Uterus (tissue), 3 donors: ENCODE measurements at regions not wholly inside any gene's neighbourhood (a gene's known extent, or its start where the extent isn't known, plus 50 kb on each side); places are given as distances from the start of the nearest gene placed in this dataset.

Experiments
- DNase-seq, 2 donors: peaks; one replicate each; pipeline ENCODE4 v3.0.0-alpha.2; 2019 to 2020
- H3K27ac ChIP-seq, 2 donors: fragments of 200-600 bp; sonication (generic); 1 replicate in 1 of 2; 2 replicates in 1 of 2; pipeline ENCODE4 v1.5.1; 2016 to 2018
- H3K27me3 ChIP-seq, 2 donors: fragments of 200-600 bp; sonication (generic); one replicate each; pipeline ENCODE4 v1.5.1; 2018 to 2019; ENCODE audit warnings: control low read depth in 1 of 2
- H3K36me3 ChIP-seq, 2 donors: fragments of 200-600 bp; sonication (generic); one replicate each; pipeline ENCODE4 v1.5.1; 2019; ENCODE audit warnings: control low read depth in 1 of 2
- H3K4me1 ChIP-seq, 2 donors: fragments of 200-600 bp; sonication (generic); one replicate each; pipeline ENCODE4 v1.5.1; 2018 to 2019; ENCODE audit warnings: control low read depth in 1 of 2
- H3K4me3 ChIP-seq, 2 donors: fragments of 200-600 bp; sonication (generic); 1 replicate in 1 of 2; 2 replicates in 1 of 2; pipeline ENCODE4 v1.5.1; 2018 to 2019; ENCODE audit warnings: mild to moderate bottlenecking in 1 of 2
- H3K9me3 ChIP-seq, 2 donors: fragments of 200-600 bp; sonication (generic); one replicate each; pipeline ENCODE4 v1.5.1; 2019; ENCODE audit warnings: control low read depth in 1 of 2
- CTCF ChIP-seq, 4 experiments: fragments of 200-600 bp in 2 of 4; fragments of 450-650 bp in 2 of 4; sonication (generic) in 2 of 4; IDR thresholded peaks; one replicate each; pipeline ENCODE4 v1.5.1; 2016 to 2019; ENCODE audit warnings: antibody characterized with exemption in 4 of 4, mild to moderate bottlenecking in 2 of 4, moderate library complexity in 1 of 4
- POLR2A ChIP-seq, 2 donors: fragments of 450-650 bp; IDR thresholded peaks; one replicate each; pipeline ENCODE4 v1.6.1; 2016; ENCODE audit warnings: antibody characterized with exemption in 2 of 2, mild to moderate bottlenecking in 1 of 2, moderate library complexity in 1 of 2
- intact Hi-C: fragments of 100-400 bp; cut with DNase I; formaldehyde crosslinking; loops from one replicate; pipeline ENCODE4 v1.15.1; 2023; ENCODE audit warnings: low total_unique reads
- donor health status: DM: yes; HTN: yes; CAD: no.

- Histone ChIP-seq H3K27me3 (no peaks in the 10 kb centered on the region), H3K27ac (no peak overlapping the region), H3K36me3 (no peaks in the 10 kb centered on the region), H3K4me3 (no peak overlapping the region), H3K9me3 (no peaks in the 10 kb centered on the region), H3K4me1 (no peaks in the 10 kb centered on the region)
- intact Hi-C loops, result no loop called here
- TF ChIP-seq POLR2A (IDR thresholded peaks at IDR 0.05) (no peak), CTCF (IDR thresholded peaks at IDR 0.05) (no peak)
- no peak for DNase-seq
These were observed 219.9 kb upstream of the LYZL1 start for GRCh38 chr10:29068966-29069365.

GRCh38 chr10:29069941-29070340, 218.9 kb upstream of the LYZL1 start:
- intact Hi-C loops, result no loop called here
- Histone ChIP-seq H3K4me1 (no peaks in the 10 kb centered on the region), H3K4me3 (no peak overlapping the region), H3K9me3 (no peaks in the 10 kb centered on the region), H3K36me3 (no peaks in the 10 kb centered on the region), H3K27me3 (no peaks in the 10 kb centered on the region), H3K27ac (no peak overlapping the region)
- DNase-seq, result no peak
- TF ChIP-seq CTCF (IDR thresholded peaks at IDR 0.05), result no peak
- TF ChIP-seq POLR2A (IDR thresholded peaks at IDR 0.05), result no peak

- intact Hi-C loops, result no loop called here
- Histone ChIP-seq H3K27ac (no peak overlapping the region), H3K9me3 (no peaks in the 10 kb centered on the region), H3K27me3 (no peaks in the 10 kb centered on the region), H3K4me3 (no peak overlapping the region), H3K4me1 (no peaks in the 10 kb centered on the region), H3K36me3 (no peaks in the 10 kb centered on the region)
- no peak for DNase-seq
- TF ChIP-seq CTCF (IDR thresholded peaks at IDR 0.05) (no peak), POLR2A (IDR thresholded peaks at IDR 0.05) (no peak)
These were observed 210.0 kb upstream of the LYZL1 start for GRCh38 chr10:29078919-29079318.

GRCh38 chr10:29081231-29081630, 207.6 kb upstream of the LYZL1 start:
- Histone ChIP-seq H3K4me1 (no peaks in the 10 kb centered on the region), H3K9me3 (no peaks in the 10 kb centered on the region), H3K4me3 (no peak overlapping the region), H3K27ac (no peak overlapping the region), H3K36me3 (no peaks in the 10 kb centered on the region), H3K27me3 (no peaks in the 10 kb centered on the region)
- intact Hi-C loops, result no loop called here
- TF ChIP-seq CTCF (IDR thresholded peaks at IDR 0.05) (no peak), POLR2A (IDR thresholded peaks at IDR 0.05) (no peak)
- no peak for DNase-seq

- H3K27ac ChIP-seq, result no peak overlapping the region
These were observed 206.8 kb upstream of the LYZL1 start for GRCh38 chr10:29081951-29082685.

More at GRCh38 chr10:29081951-29082685, 206.8 kb upstream of the LYZL1 start:
- DNase-seq, result no peak
- H3K9me3 ChIP-seq, result no peaks in the 10 kb centered on the region
- H3K36me3 ChIP-seq, result no peaks in the 10 kb centered on the region
- no peak overlapping the region for H3K4me3 ChIP-seq
- H3K4me1 ChIP-seq, result no peaks in the 10 kb centered on the region
- no peaks in the 10 kb centered on the region for H3K27me3 ChIP-seq
- no peak for TF ChIP-seq POLR2A (IDR thresholded peaks at IDR 0.05)
- no peak for TF ChIP-seq CTCF (IDR thresholded peaks at IDR 0.05)
- intact Hi-C loops, result no loop called here
